ENCODE measurements at regions not wholly inside any gene's neighbourhood (a gene's known extent, or its start where the extent isn't known, plus 50 kb on each side); places are given as distances from the start of the nearest gene placed in this dataset.

- TF ChIP-seq POLR2A (IDR thresholded peaks at IDR 0.05): no peak
- TF ChIP-seq CTCF (IDR thresholded peaks at IDR 0.05): no peak
- TF ChIP-seq POLR2AphosphoS5 (IDR thresholded peaks at IDR 0.05): no peak
These were observed 160.7 kb upstream of the C1orf21 start for GRCh38 chr1:184226100-184226487.

All from prostate gland (tissue), 2 donors.